Glomerular visceral epithelial cell (primary cell): ENCODE measurements at regions not wholly inside any gene's neighbourhood (a gene's known extent, or its start where the extent isn't known, plus 50 kb on each side); places are given as distances from the start of the nearest gene placed in this dataset.
"Not testable (repeated sequence)": the region's sequence is repeated elsewhere in the genome, so short reads cannot be mapped to it uniquely, and the experiment has no call there.

Experiments
- DNase-seq: peaks from one replicate; pipeline ENCODE4 v3.0.0-alpha.2; 2016; ENCODE audit errors: extremely low spot score

GRCh38 chr3:194946091-194946490, 260.4 kb downstream of the FAM43A start:
- no peak for DNase-seq

- DNase-seq, result no peak
These were observed 263.9 kb downstream of the FAM43A start for GRCh38 chr3:194949592-194949991.

- no peak for DNase-seq
These were observed 265.4 kb downstream of the FAM43A start for GRCh38 chr3:194950906-194951628.

GRCh38 chr3:194951629-194951920, 265.9 kb downstream of the FAM43A start:
- not testable (repeated sequence) for DNase-seq

- DNase-seq, result no peak
These were observed 266.4 kb downstream of the FAM43A start for GRCh38 chr3:194951931-194952582.

GRCh38 chr3:194952841-194953241, 267.2 kb downstream of the FAM43A start:
- DNase-seq, result no peak

GRCh38 chr3:194953291-194953690, 267.6 kb downstream of the FAM43A start:
- DNase-seq, result no peak

GRCh38 chr3:194955546-194955945, 269.9 kb downstream of the FAM43A start:
- DNase-seq, result no peak

- DNase-seq, result no peak
These were observed 270.5 kb downstream of the FAM43A start for GRCh38 chr3:194955979-194956696.

GRCh38 chr3:194956697-194957396, 271.2 kb downstream of the FAM43A start:
- no peak for DNase-seq

GRCh38 chr3:194957743-194958240, 272.1 kb downstream of the FAM43A start:
- no peak for DNase-seq

- no peak for DNase-seq
These were observed 273.5 kb downstream of the FAM43A start for GRCh38 chr3:194959217-194959616.

GRCh38 chr3:194959666-194960065, 274.0 kb downstream of the FAM43A start:
- not testable (repeated sequence) for DNase-seq

- DNase-seq, result no peak
These were observed 274.9 kb downstream of the FAM43A start for GRCh38 chr3:194960446-194961032.

- DNase-seq, result no peak
These were observed 275.5 kb downstream of the FAM43A start for GRCh38 chr3:194961149-194961548.

GRCh38 chr3:194961571-194961970, 275.9 kb downstream of the FAM43A start:
- no peak for DNase-seq

- no peak for DNase-seq
These were observed 276.4 kb downstream of the FAM43A start for GRCh38 chr3:194962056-194962455.

- DNase-seq, result no peak
These were observed 279.1 kb downstream of the FAM43A start for GRCh38 chr3:194964809-194965208.

- DNase-seq, result no peak
These were observed 281.8 kb downstream of the FAM43A start for GRCh38 chr3:194967151-194968117.

- DNase-seq, result no peak
These were observed 284.4 kb downstream of the FAM43A start for GRCh38 chr3:194970066-194970465.

GRCh38 chr3:194971009-194971408, 285.3 kb downstream of the FAM43A start:
- DNase-seq, result no peak
